Mesendoderm (in vitro differentiated cells): ENCODE measurements at regions not wholly inside any gene's neighbourhood (a gene's known extent, or its start where the extent isn't known, plus 50 kb on each side); places are given as distances from the start of the nearest gene placed in this dataset.

Experiments used
- DNase-seq: peaks from one replicate; pipeline ENCODE4 v3.0.0; 2013
- H2AK5ac ChIP-seq: 2 replicates; pipeline ENCODE4 v1.6.1; 2013; ENCODE audit warnings: low read length, inconsistent platforms
- H2BK120ac ChIP-seq: 2 replicates; pipeline ENCODE4 v1.6.1; 2013; ENCODE audit warnings: low read depth, mild to moderate bottlenecking, low read length, moderate library complexity, mixed read lengths
- H2BK15ac ChIP-seq: replicated peaks from 2 replicates; pipeline ENCODE4 v1.6.1; 2013; ENCODE audit warnings: low read depth, mild to moderate bottlenecking, moderate library complexity
- H2BK5ac ChIP-seq: 2 replicates; pipeline ENCODE4 v1.6.1; 2013; ENCODE audit warnings: low read length, inconsistent platforms
- H3K18ac ChIP-seq: 2 replicates; pipeline ENCODE4 v1.6.1; 2013; ENCODE audit warnings: mild to moderate bottlenecking, low read length, mixed read lengths
- H3K23ac ChIP-seq: one replicate; pipeline ENCODE4 v1.6.1; 2013; ENCODE audit warnings: low read length
- H3K27ac ChIP-seq: 2 replicates; pipeline ENCODE4 v1.5.1; 2013; ENCODE audit warnings: low read depth, mild to moderate bottlenecking, inconsistent platforms, low read length, moderate library complexity
- H3K27me3 ChIP-seq: 2 replicates; pipeline ENCODE4 v1.6.1; 2013; ENCODE audit warnings: low read length, control low read depth, mild to moderate bottlenecking, inconsistent platforms; ENCODE audit not compliant: insufficient read depth, poor library complexity
- H3K36me3 ChIP-seq: 2 replicates; pipeline ENCODE4 v1.6.1; 2013; ENCODE audit warnings: low read length, inconsistent platforms; ENCODE audit not compliant: control insufficient read depth, insufficient read depth
- H3K4ac ChIP-seq: one replicate; pipeline ENCODE4 v1.6.1; 2013; ENCODE audit warnings: low read depth, mild to moderate bottlenecking, low read length, moderate library complexity
- H3K4me1 ChIP-seq: 2 replicates; pipeline ENCODE4 v1.6.1; 2013; ENCODE audit warnings: low read depth, low read length, inconsistent platforms; ENCODE audit not compliant: control insufficient read depth
- H3K4me2 ChIP-seq: 2 replicates; pipeline ENCODE4 v1.6.1; 2013; ENCODE audit warnings: low read length
- H3K4me3 ChIP-seq: 2 replicates; pipeline ENCODE4 v1.5.1; 2013; ENCODE audit warnings: mild to moderate bottlenecking, low read length
- H3K56ac ChIP-seq: one replicate; pipeline ENCODE4 v1.6.1; 2013; ENCODE audit warnings: low read length
- H3K79me1 ChIP-seq: 2 replicates; pipeline ENCODE4 v1.6.1; 2013; ENCODE audit warnings: low read length, inconsistent platforms
- H3K79me2 ChIP-seq: 2 replicates; pipeline ENCODE4 v1.6.1; 2013; ENCODE audit warnings: mild to moderate bottlenecking, low read length; ENCODE audit not compliant: control insufficient read depth, insufficient read depth
- H3K9ac ChIP-seq: 2 replicates; pipeline ENCODE4 v1.6.1; 2013; ENCODE audit warnings: low read length, inconsistent platforms
- H4K5ac ChIP-seq: one replicate; pipeline ENCODE4 v1.6.1; 2013; ENCODE audit warnings: low read length
- H4K8ac ChIP-seq: one replicate; pipeline ENCODE4 v1.6.1; 2013; ENCODE audit warnings: low read depth, mild to moderate bottlenecking, control low read depth, low read length, moderate library complexity
- WGBS: extraction: QIAGEN DNeasy Blood & Tissue Kit; methylation state at CpG from one replicate; pipeline ENCODE4 v1.1.7; 2013; ENCODE audit warnings: low lambda C conversion rate, missing lambda C conversion rate; ENCODE audit not compliant: insufficient coverage; ENCODE audit errors: extremely low coverage; 5-methylcytosine and 5-hydroxymethylcytosine counted together

GRCh38 chr11:81920205-81920604 is 813.5 kb downstream of the FAM181B start:
- no peaks in the 10 kb centered on the region for H3K4me1 ChIP-seq
- no peak overlapping the region for H3K9ac ChIP-seq
- H3K4ac ChIP-seq: no peak overlapping the region
- H3K4me2 ChIP-seq: no peak overlapping the region
- DNase-seq: no peak
- H4K5ac ChIP-seq: no peak overlapping the region
- H3K56ac ChIP-seq: no peak overlapping the region
- H2BK5ac ChIP-seq: no peak overlapping the region
- no peak overlapping the region for H2AK5ac ChIP-seq
- no peak overlapping the region for H4K8ac ChIP-seq
- H3K36me3 ChIP-seq: no peaks in the 10 kb centered on the region
- no peaks in the 10 kb centered on the region for H3K27me3 ChIP-seq
- no peaks in the 10 kb centered on the region for H3K79me1 ChIP-seq
- H3K18ac ChIP-seq: no peak overlapping the region
- H3K27ac ChIP-seq: no peak overlapping the region
- H3K4me3 ChIP-seq: no peak overlapping the region
- no peak overlapping the region for H3K23ac ChIP-seq
- H2BK120ac ChIP-seq: no peak overlapping the region
- no peak overlapping the region for H2BK15ac ChIP-seq
- H3K79me2 ChIP-seq: no peaks in the 10 kb centered on the region

GRCh38 chr11:81916451-81916850 is 817.2 kb downstream of the FAM181B start:
- H2BK120ac ChIP-seq: no peak overlapping the region
- WGBS: no CpG with 5 or more reads among the region's 1 CpG
- no peak overlapping the region for H2AK5ac ChIP-seq

GRCh38 chr11:81915045-81915444 is 818.6 kb downstream of the FAM181B start:
- DNase-seq: no peak
- no peak overlapping the region for H2BK15ac ChIP-seq
- H3K27ac ChIP-seq: no peak overlapping the region
- no peaks in the 10 kb centered on the region for H3K79me2 ChIP-seq
- H3K4me1 ChIP-seq: no peaks in the 10 kb centered on the region
- no peak overlapping the region for H3K4me3 ChIP-seq
- no peak overlapping the region for H3K18ac ChIP-seq
- H3K79me1 ChIP-seq: no peaks in the 10 kb centered on the region
- no peak overlapping the region for H2AK5ac ChIP-seq
- H4K8ac ChIP-seq: no peak overlapping the region
- H4K5ac ChIP-seq: no peak overlapping the region
- no peak overlapping the region for H3K9ac ChIP-seq
- H3K36me3 ChIP-seq: no peaks in the 10 kb centered on the region
- no peak overlapping the region for H2BK120ac ChIP-seq
- no peak overlapping the region for H3K4ac ChIP-seq
- H3K23ac ChIP-seq: no peak overlapping the region
- H3K27me3 ChIP-seq: no peaks in the 10 kb centered on the region
- no peak overlapping the region for H3K56ac ChIP-seq
- H2BK5ac ChIP-seq: no peak overlapping the region
- no peak overlapping the region for H3K4me2 ChIP-seq

More at GRCh38 chr11:81916451-81916850, 817.2 kb downstream of the FAM181B start:
- no peak overlapping the region for H3K9ac ChIP-seq
- H3K4ac ChIP-seq: no peak overlapping the region
- no peaks in the 10 kb centered on the region for H3K4me1 ChIP-seq
- no peak overlapping the region for H3K18ac ChIP-seq
- no peak overlapping the region for H3K4me2 ChIP-seq
- H3K4me3 ChIP-seq: no peak overlapping the region
- H2BK15ac ChIP-seq: no peak overlapping the region
- no peaks in the 10 kb centered on the region for H3K79me1 ChIP-seq
- DNase-seq: no peak
- H3K27ac ChIP-seq: no peak overlapping the region
- no peaks in the 10 kb centered on the region for H3K79me2 ChIP-seq
- H4K8ac ChIP-seq: no peak overlapping the region
- H3K36me3 ChIP-seq: no peaks in the 10 kb centered on the region
- no peaks in the 10 kb centered on the region for H3K27me3 ChIP-seq
- H2BK5ac ChIP-seq: no peak overlapping the region
- no peak overlapping the region for H3K56ac ChIP-seq
- no peak overlapping the region for H3K23ac ChIP-seq
- no peak overlapping the region for H4K5ac ChIP-seq

GRCh38 chr11:81913793-81914192 is 819.9 kb downstream of the FAM181B start:
- no peaks in the 10 kb centered on the region for H3K79me1 ChIP-seq
- H3K18ac ChIP-seq: no peak overlapping the region
- DNase-seq: no peak
- no peak overlapping the region for H4K5ac ChIP-seq
- H3K4ac ChIP-seq: no peak overlapping the region
- no peaks in the 10 kb centered on the region for H3K79me2 ChIP-seq
- no peaks in the 10 kb centered on the region for H3K36me3 ChIP-seq
- H2BK5ac ChIP-seq: no peak overlapping the region
- no peak overlapping the region for H3K9ac ChIP-seq
- H3K4me2 ChIP-seq: no peak overlapping the region
- no CpG with 5 or more reads among the region's 1 CpG for WGBS
- no peak overlapping the region for H2BK15ac ChIP-seq
- H2AK5ac ChIP-seq: no peak overlapping the region
- H3K23ac ChIP-seq: no peak overlapping the region
- no peaks in the 10 kb centered on the region for H3K27me3 ChIP-seq
- H3K4me3 ChIP-seq: no peak overlapping the region
- no peak overlapping the region for H3K56ac ChIP-seq
- no peak overlapping the region for H3K27ac ChIP-seq
- H3K4me1 ChIP-seq: no peaks in the 10 kb centered on the region
- H2BK120ac ChIP-seq: no peak overlapping the region
- H4K8ac ChIP-seq: no peak overlapping the region

- H3K36me3 ChIP-seq: no peaks in the 10 kb centered on the region
- no peak overlapping the region for H2BK5ac ChIP-seq
- no peak overlapping the region for H3K23ac ChIP-seq
- H3K4ac ChIP-seq: no peak overlapping the region
- no peak overlapping the region for H4K5ac ChIP-seq
- H3K27ac ChIP-seq: no peak overlapping the region
- H3K79me2 ChIP-seq: no peaks in the 10 kb centered on the region
- H3K4me1 ChIP-seq: no peaks in the 10 kb centered on the region
- H3K27me3 ChIP-seq: no peaks in the 10 kb centered on the region
- no peak for DNase-seq
- no peak overlapping the region for H3K18ac ChIP-seq
- H3K56ac ChIP-seq: no peak overlapping the region
- no peak overlapping the region for H3K4me2 ChIP-seq
- no peak overlapping the region for H2BK15ac ChIP-seq
- no peak overlapping the region for H2BK120ac ChIP-seq
- H3K79me1 ChIP-seq: no peaks in the 10 kb centered on the region
- H3K9ac ChIP-seq: no peak overlapping the region
- H2AK5ac ChIP-seq: no peak overlapping the region
- WGBS: no CpG with 5 or more reads among the region's 2 CpGs
- H3K4me3 ChIP-seq: no peak overlapping the region
- H4K8ac ChIP-seq: no peak overlapping the region
These were observed 825.7 kb downstream of the FAM181B start for GRCh38 chr11:81907996-81908395.

- Histone ChIP-seq H3K79me2 (no peaks in the 10 kb centered on the region), H2BK15ac (no peak overlapping the region), H3K4ac (no peak overlapping the region), H3K36me3 (no peaks in the 10 kb centered on the region), H3K27ac (no peak overlapping the region), H4K5ac (no peak overlapping the region), H3K23ac (no peak overlapping the region), H2BK120ac (no peak overlapping the region), H3K56ac (no peak overlapping the region), H3K79me1 (no peaks in the 10 kb centered on the region), H2BK5ac (no peak overlapping the region), H3K4me1 (no peaks in the 10 kb centered on the region), H3K4me2 (no peak overlapping the region), H3K4me3 (no peak overlapping the region), H2AK5ac (no peak overlapping the region), H3K27me3 (no peaks in the 10 kb centered on the region), H4K8ac (no peak overlapping the region), H3K9ac (no peak overlapping the region), H3K18ac (no peak overlapping the region)
- WGBS: no CpG with 5 or more reads among the region's 1 CpG
- no peak for DNase-seq
These were observed 834.5 kb downstream of the FAM181B start for GRCh38 chr11:81899156-81899555.
